ENCODE measurements at regions not wholly inside any gene's neighbourhood (a gene's known extent, or its start where the extent isn't known, plus 50 kb on each side); places are given as distances from the start of the nearest gene placed in this dataset.

DNA sequence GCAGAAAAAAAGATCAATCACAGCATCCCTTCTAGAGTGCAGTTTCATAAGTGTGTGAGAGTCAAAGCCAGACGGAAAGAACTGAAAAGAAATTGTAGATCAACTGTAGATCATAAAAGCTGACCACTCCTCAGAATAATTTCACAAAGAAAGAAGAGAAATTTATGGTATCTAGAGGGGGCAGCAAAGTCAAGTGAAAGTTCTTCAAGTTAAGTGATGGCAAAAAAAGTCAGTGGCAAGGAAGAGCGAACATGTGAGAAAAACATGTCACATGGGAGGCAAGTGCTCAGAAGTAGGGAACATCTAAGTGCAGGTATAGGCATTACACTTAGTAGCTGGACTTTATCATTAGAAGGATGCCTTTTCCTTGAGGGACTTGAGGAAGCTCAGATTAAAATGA lies 245.1 kb upstream of the ISL1 start:
- no peaks in the 10 kb centered on the region for H4K20me1 ChIP-seq (replicated peaks; ENCODE audit: insufficient read depth)
- H3K4me2 ChIP-seq, result no peak overlapping the region
- H3K36me3 ChIP-seq (ENCODE audit: insufficient read depth), result no peaks in the 10 kb centered on the region
- DNase-seq (ENCODE audit: low spot score), result peak; percentile 33
- no peak for ATAC-seq
- H3F3A ChIP-seq (replicated peaks; ENCODE audit: low read depth), result no peaks in the 10 kb centered on the region
- no peak overlapping the region for H3K4me3 ChIP-seq
- no peaks in the 10 kb centered on the region for H3K27me3 Mint-ChIP-seq (ENCODE audit: insufficient read depth, low read depth, poor library complexity)
- H3K27me3 ChIP-seq (ENCODE audit: insufficient read depth), result no peaks in the 10 kb centered on the region
- no peak for TF ChIP-seq EZH2phosphoT487 (IDR thresholded peaks at IDR 0.05; ENCODE audit: unreplicated experiment)
- TF ChIP-seq, protein P1, sequence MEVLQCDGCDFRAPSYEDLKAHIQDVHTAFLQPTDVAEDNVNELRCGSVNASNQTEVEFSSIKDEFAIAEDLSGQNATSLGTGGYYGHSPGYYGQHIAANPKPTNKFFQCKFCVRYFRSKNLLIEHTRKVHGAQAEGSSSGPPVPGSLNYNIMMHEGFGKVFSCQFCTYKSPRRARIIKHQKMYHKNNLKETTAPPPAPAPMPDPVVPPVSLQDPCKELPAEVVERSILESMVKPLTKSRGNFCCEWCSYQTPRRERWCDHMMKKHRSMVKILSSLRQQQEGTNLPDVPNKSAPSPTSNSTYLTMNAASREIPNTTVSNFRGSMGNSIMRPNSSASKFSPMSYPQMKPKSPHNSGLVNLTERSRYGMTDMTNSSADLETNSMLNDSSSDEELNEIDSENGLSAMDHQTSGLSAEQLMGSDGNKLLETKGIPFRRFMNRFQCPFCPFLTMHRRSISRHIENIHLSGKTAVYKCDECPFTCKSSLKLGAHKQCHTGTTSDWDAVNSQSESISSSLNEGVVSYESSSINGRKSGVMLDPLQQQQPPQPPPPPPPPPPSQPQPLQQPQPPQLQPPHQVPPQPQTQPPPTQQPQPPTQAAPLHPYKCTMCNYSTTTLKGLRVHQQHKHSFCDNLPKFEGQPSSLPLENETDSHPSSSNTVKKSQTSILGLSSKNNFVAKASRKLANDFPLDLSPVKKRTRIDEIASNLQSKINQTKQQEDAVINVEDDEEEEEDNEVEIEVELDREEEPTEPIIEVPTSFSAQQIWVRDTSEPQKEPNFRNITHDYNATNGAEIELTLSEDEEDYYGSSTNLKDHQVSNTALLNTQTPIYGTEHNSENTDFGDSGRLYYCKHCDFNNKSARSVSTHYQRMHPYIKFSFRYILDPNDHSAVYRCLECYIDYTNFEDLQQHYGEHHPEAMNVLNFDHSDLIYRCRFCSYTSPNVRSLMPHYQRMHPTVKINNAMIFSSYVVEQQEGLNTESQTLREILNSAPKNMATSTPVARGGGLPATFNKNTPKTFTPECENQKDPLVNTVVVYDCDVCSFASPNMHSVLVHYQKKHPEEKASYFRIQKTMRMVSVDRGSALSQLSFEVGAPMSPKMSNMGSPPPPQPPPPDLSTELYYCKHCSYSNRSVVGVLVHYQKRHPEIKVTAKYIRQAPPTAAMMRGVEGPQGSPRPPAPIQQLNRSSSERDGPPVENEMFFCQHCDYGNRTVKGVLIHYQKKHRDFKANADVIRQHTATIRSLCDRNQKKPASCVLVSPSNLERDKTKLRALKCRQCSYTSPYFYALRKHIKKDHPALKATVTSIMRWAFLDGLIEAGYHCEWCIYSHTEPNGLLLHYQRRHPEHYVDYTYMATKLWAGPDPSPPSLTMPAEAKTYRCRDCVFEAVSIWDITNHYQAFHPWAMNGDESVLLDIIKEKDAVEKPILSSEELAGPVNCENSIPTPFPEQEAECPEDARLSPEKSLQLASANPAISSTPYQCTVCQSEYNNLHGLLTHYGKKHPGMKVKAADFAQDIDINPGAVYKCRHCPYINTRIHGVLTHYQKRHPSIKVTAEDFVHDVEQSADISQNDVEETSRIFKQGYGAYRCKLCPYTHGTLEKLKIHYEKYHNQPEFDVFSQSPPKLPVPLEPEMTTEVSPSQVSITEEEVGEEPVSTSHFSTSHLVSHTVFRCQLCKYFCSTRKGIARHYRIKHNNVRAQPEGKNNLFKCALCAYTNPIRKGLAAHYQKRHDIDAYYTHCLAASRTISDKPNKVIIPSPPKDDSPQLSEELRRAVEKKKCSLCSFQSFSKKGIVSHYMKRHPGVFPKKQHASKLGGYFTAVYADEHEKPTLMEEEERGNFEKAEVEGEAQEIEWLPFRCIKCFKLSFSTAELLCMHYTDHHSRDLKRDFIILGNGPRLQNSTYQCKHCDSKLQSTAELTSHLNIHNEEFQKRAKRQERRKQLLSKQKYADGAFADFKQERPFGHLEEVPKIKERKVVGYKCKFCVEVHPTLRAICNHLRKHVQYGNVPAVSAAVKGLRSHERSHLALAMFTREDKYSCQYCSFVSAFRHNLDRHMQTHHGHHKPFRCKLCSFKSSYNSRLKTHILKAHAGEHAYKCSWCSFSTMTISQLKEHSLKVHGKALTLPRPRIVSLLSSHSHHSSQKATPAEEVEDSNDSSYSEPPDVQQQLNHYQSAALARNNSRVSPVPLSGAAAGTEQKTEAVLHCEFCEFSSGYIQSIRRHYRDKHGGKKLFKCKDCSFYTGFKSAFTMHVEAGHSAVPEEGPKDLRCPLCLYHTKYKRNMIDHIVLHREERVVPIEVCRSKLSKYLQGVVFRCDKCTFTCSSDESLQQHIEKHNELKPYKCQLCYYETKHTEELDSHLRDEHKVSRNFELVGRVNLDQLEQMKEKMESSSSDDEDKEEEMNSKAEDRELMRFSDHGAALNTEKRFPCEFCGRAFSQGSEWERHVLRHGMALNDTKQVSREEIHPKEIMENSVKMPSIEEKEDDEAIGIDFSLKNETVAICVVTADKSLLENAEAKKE (CRISPR knock-in tag; IDR thresholded peaks at IDR 0.05), result no peak
- TF ChIP-seq, protein P2, sequence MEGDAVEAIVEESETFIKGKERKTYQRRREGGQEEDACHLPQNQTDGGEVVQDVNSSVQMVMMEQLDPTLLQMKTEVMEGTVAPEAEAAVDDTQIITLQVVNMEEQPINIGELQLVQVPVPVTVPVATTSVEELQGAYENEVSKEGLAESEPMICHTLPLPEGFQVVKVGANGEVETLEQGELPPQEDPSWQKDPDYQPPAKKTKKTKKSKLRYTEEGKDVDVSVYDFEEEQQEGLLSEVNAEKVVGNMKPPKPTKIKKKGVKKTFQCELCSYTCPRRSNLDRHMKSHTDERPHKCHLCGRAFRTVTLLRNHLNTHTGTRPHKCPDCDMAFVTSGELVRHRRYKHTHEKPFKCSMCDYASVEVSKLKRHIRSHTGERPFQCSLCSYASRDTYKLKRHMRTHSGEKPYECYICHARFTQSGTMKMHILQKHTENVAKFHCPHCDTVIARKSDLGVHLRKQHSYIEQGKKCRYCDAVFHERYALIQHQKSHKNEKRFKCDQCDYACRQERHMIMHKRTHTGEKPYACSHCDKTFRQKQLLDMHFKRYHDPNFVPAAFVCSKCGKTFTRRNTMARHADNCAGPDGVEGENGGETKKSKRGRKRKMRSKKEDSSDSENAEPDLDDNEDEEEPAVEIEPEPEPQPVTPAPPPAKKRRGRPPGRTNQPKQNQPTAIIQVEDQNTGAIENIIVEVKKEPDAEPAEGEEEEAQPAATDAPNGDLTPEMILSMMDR (conservative IDR thresholded peaks at IDR 0.05; ENCODE audit: low read depth in 2 of 2), result peak; percentile 28 to 41; a peak in 3 of 4 replicates
- no peaks in the 10 kb centered on the region for H3K4me1 Mint-ChIP-seq
- no peaks in the 10 kb centered on the region for H3K4me1 ChIP-seq (ENCODE audit: insufficient read depth)
- no peak overlapping the region for H3K27ac ChIP-seq (ENCODE audit: low read depth)
- no peaks in the 10 kb centered on the region for H3K79me2 ChIP-seq (replicated peaks; ENCODE audit: insufficient read depth)
- H3K9me2 ChIP-seq (ENCODE audit: insufficient read depth), result no peaks in the 10 kb centered on the region
- no peak overlapping the region for H3K4me3 Mint-ChIP-seq
- no peaks in the 10 kb centered on the region for H3K9me3 Mint-ChIP-seq
- no peaks in the 10 kb centered on the region for H3K36me3 Mint-ChIP-seq (ENCODE audit: low read depth)
- H2AFZ ChIP-seq, result no peak overlapping the region
- H3K27ac Mint-ChIP-seq, result no peak overlapping the region

DNA sequence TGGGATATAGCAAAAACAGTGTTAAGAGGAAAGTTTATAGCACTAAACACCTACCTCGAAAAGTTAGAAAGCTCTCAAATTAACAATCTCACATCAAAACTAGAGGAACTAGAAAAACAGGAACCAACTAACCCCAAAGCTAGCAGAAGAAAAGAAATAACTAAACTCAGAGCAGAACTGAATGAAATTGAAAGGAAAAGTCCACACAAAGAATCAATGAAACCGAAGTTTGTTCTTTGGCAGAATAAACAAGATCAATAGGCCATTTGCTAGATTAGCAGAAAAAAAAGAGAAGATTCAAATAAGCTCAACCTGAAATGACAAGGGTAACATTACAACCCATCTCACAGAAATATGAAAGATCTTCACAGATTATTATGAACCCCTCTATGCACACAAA lies 234.8 kb upstream of the ISL1 start:
- Histone ChIP-seq H3K4me1 (ENCODE audit: insufficient read depth) (no peaks in the 10 kb centered on the region), H2AFZ (no peak overlapping the region), H3K79me2 (replicated peaks; ENCODE audit: insufficient read depth) (no peaks in the 10 kb centered on the region), H3K4me3 (no peak overlapping the region), H3K9me2 (ENCODE audit: insufficient read depth) (peaks cover 3% of the 10 kb centered on the region; the same call in 1 of the 2 replicates), H3F3A (replicated peaks; ENCODE audit: low read depth) (no peaks in the 10 kb centered on the region), H4K20me1 (replicated peaks; ENCODE audit: insufficient read depth) (no peaks in the 10 kb centered on the region), H3K27me3 (ENCODE audit: insufficient read depth) (no peaks in the 10 kb centered on the region), H3K36me3 (ENCODE audit: insufficient read depth) (no peaks in the 10 kb centered on the region), H3K4me2 (no peak overlapping the region), H3K27ac (ENCODE audit: low read depth) (no peak overlapping the region)
- no peak for ATAC-seq
- H3K27me3 Mint-ChIP-seq (ENCODE audit: insufficient read depth, low read depth, poor library complexity), result no peaks in the 10 kb centered on the region
- H3K4me1 Mint-ChIP-seq, result no peaks in the 10 kb centered on the region
- no peaks in the 10 kb centered on the region; the same call in 2 of the 3 replicates for H3K9me3 Mint-ChIP-seq
- no peak overlapping the region for H3K27ac Mint-ChIP-seq
- no peak for DNase-seq (ENCODE audit: low spot score)
- no peak for TF ChIP-seq CREB1 (CRISPR knock-in tag; IDR thresholded peaks at IDR 0.05; ENCODE audit: low read depth)
- no peak for TF ChIP-seq NANOG (IDR thresholded peaks at IDR 0.05; ENCODE audit: borderline replicate concordance)
- TF ChIP-seq EZH2 (IDR thresholded peaks at IDR 0.05; ENCODE audit: low read depth, unreplicated experiment), result no peak
- no peak for TF ChIP-seq STAT1 (IDR thresholded peaks at IDR 0.05; ENCODE audit: unreplicated experiment)
- TF ChIP-seq, protein P3, sequence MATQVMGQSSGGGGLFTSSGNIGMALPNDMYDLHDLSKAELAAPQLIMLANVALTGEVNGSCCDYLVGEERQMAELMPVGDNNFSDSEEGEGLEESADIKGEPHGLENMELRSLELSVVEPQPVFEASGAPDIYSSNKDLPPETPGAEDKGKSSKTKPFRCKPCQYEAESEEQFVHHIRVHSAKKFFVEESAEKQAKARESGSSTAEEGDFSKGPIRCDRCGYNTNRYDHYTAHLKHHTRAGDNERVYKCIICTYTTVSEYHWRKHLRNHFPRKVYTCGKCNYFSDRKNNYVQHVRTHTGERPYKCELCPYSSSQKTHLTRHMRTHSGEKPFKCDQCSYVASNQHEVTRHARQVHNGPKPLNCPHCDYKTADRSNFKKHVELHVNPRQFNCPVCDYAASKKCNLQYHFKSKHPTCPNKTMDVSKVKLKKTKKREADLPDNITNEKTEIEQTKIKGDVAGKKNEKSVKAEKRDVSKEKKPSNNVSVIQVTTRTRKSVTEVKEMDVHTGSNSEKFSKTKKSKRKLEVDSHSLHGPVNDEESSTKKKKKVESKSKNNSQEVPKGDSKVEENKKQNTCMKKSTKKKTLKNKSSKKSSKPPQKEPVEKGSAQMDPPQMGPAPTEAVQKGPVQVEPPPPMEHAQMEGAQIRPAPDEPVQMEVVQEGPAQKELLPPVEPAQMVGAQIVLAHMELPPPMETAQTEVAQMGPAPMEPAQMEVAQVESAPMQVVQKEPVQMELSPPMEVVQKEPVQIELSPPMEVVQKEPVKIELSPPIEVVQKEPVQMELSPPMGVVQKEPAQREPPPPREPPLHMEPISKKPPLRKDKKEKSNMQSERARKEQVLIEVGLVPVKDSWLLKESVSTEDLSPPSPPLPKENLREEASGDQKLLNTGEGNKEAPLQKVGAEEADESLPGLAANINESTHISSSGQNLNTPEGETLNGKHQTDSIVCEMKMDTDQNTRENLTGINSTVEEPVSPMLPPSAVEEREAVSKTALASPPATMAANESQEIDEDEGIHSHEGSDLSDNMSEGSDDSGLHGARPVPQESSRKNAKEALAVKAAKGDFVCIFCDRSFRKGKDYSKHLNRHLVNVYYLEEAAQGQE (IDR thresholded peaks at IDR 0.05; ENCODE audit: unreplicated experiment), result no peak
- no peak overlapping the region for H3K4me3 Mint-ChIP-seq
- no peaks in the 10 kb centered on the region for H3K36me3 Mint-ChIP-seq (ENCODE audit: low read depth)

Data from GM23338 (cell line).